Esophagus squamous epithelium (tissue), 5 donors: ENCODE measurements at regions not wholly inside any gene's neighbourhood (a gene's known extent, or its start where the extent isn't known, plus 50 kb on each side); places are given as distances from the start of the nearest gene placed in this dataset.

Experiments
- DNase-seq: peaks from one replicate; lab custom pipeline; 2025; lab: John Stamatoyannopoulos, UW
- H3K27ac ChIP-seq, 4 donors: fragments of 200-600 bp; sonication (generic); one replicate each; pipeline ENCODE4 v1.5.1; 2016 to 2019; ENCODE audit warnings: mild to moderate bottlenecking in 1 of 4
- H3K27me3 ChIP-seq, 4 donors: fragments of 200-600 bp; sonication (generic); 1 replicate in 3 of 4; 2 replicates in 1 of 4; pipeline versions ENCODE4 v1.5.1 to v1.6.0; 2017 to 2021; ENCODE audit warnings: antibody characterized with exemption in 1 of 4
- H3K36me3 ChIP-seq, 3 donors: fragments of 200-600 bp; sonication (generic); one replicate each; pipeline ENCODE4 v1.5.1; 2016 to 2019
- H3K4me1 ChIP-seq, 3 donors: fragments of 200-600 bp; sonication (generic); one replicate each; pipeline ENCODE4 v1.5.1; 2017 to 2019
- H3K4me3 ChIP-seq, 4 donors: fragments of 200-600 bp; sonication (generic); 1 replicate in 3 of 4; 2 replicates in 1 of 4; pipeline ENCODE4 v1.5.1; 2016 to 2019; ENCODE audit warnings: mild to moderate bottlenecking in 2 of 4, moderate library complexity in 1 of 4
- H3K9me3 ChIP-seq, 3 donors: fragments of 200-600 bp; sonication (generic); one replicate each; pipeline ENCODE4 v1.5.1; 2016 to 2019
- POLR2A ChIP-seq, 4 donors: fragments of 450-650 bp; IDR thresholded peaks; one replicate each; pipeline ENCODE4 v1.6.1; 2017; ENCODE audit warnings: antibody characterized with exemption in 4 of 4, mild to moderate bottlenecking in 4 of 4, moderate library complexity in 3 of 4
- WGBS, 2 donors: methylation state at CpG; one replicate each; pipeline ENCODE4 v1.1.5; 2018; 5-methylcytosine and 5-hydroxymethylcytosine counted together
- intact Hi-C: fragments of 100-400 bp; cut with DNase I; formaldehyde crosslinking; loops from one replicate; pipeline ENCODE4 v1.15.0; 2022
- TF ChIP-seq, protein P1 (sequence below), 6 experiments: fragments of 450-650 bp in 4 of 6; fragments of 200-600 bp in 2 of 6; sonication (generic) in 2 of 6; IDR thresholded peaks; one replicate each; pipeline ENCODE4 v1.5.1; 2016 to 2019; ENCODE audit warnings: antibody characterized with exemption in 6 of 6, mild to moderate bottlenecking in 4 of 6, moderate library complexity in 4 of 6
- donor health status: DM: yes; HTN: yes; CAD: no.

DNA sequence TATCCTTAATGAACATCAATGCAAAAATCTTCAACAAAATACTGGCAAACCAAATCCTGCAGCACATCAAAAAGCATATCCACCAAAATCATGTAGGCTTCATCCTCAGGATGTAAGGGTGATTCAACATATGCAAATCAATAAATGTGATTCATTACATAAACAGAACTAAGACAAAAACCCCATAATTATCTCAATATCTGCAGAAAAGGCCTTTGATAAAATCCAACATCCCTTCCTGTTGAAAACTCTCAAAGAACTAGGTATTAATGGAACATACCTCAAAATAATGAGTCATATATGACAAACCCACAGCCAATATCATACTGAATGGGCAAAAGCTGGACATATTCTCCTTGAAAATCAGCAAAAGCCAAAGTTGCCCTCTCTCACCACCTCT is 54.6 kb upstream of the DEPDC1 start:
- H3K36me3 ChIP-seq, result no peaks in the 10 kb centered on the region
- H3K4me1 ChIP-seq, result no peaks in the 10 kb centered on the region
- DNase-seq, result no peak
- TF ChIP-seq, protein P1, sequence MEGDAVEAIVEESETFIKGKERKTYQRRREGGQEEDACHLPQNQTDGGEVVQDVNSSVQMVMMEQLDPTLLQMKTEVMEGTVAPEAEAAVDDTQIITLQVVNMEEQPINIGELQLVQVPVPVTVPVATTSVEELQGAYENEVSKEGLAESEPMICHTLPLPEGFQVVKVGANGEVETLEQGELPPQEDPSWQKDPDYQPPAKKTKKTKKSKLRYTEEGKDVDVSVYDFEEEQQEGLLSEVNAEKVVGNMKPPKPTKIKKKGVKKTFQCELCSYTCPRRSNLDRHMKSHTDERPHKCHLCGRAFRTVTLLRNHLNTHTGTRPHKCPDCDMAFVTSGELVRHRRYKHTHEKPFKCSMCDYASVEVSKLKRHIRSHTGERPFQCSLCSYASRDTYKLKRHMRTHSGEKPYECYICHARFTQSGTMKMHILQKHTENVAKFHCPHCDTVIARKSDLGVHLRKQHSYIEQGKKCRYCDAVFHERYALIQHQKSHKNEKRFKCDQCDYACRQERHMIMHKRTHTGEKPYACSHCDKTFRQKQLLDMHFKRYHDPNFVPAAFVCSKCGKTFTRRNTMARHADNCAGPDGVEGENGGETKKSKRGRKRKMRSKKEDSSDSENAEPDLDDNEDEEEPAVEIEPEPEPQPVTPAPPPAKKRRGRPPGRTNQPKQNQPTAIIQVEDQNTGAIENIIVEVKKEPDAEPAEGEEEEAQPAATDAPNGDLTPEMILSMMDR (IDR thresholded peaks at IDR 0.05), result no peak
- no peak for TF ChIP-seq POLR2A (IDR thresholded peaks at IDR 0.05)
- H3K27me3 ChIP-seq, result no peaks in the 10 kb centered on the region
- no peak overlapping the region for H3K27ac ChIP-seq
- no peak overlapping the region for H3K4me3 ChIP-seq
- H3K9me3 ChIP-seq, result peaks cover 0 to 3% (median 0%) of the 10 kb centered on the region in 3 donors
- intact Hi-C loops, result no loop called here

DNA sequence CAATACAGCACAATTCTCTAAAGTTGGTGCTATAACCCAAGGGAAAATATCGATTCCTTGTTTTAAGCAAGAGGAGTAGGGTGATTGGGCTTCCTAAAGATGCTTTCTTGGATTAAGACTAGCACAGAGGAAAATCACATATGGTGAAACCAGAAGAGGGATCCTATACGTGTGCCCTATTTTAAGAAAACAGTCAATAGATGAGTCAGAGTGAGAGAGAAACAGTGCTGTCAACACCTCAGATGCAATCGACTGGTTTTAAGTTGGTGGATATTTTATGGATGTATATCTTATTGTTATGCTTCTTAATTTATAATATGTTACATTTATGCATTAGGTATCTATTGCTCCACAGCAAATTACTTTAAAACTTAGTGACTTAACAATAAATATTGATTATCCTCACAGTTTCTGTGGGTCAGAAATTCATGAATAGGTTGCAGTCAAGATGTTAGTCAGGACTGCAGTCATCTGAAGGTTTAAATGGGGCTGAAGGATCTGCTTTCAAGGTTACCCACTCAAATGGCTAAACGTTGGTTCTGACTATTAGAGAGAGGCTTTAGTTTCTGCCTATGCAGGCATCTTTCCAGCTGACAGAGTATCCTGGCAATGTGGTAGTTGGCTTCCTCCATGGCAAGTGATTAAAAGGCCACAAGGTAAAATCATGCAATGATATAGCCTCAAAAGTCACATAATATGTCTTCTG is 61.6 kb upstream of the DEPDC1 start:
- TF ChIP-seq, protein P1 (IDR thresholded peaks at IDR 0.05), result no peak
- no peak for TF ChIP-seq POLR2A (IDR thresholded peaks at IDR 0.05)
- DNase-seq, result no peak

DNA sequence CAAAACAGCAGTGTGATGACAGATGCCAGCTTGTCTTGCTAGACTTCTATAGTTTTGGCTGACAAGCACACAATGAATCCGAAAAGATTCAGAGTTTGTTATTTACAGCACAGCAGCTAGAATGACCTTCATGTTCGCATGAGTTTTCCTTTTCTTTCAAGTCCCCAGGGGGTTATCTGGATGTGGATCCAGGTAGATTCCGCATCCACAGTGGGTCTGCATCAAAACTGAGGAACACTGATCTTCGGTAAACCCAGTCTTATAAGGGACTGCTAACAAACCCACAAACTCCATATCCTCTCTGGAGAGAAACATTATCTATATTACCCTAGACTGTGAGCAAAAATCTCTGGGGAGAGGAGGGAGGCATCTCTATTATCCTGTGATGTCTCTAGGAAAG is 69.0 kb upstream of the DEPDC1 start:
- 64 to 74% methylated on average over 4 of the region's 4 CpGs for WGBS, 2 donors
- H3K4me3 ChIP-seq, result no peak overlapping the region
- no peaks in the 10 kb centered on the region for H3K9me3 ChIP-seq
- intact Hi-C loops, result no loop called here
- H3K4me1 ChIP-seq, result no peaks in the 10 kb centered on the region
- no peaks in the 10 kb centered on the region for H3K36me3 ChIP-seq
- TF ChIP-seq POLR2A (IDR thresholded peaks at IDR 0.05), result no peak
- TF ChIP-seq, protein P1 (IDR thresholded peaks at IDR 0.05), result no peak
- no peaks in the 10 kb centered on the region for H3K27me3 ChIP-seq
- no peak overlapping the region for H3K27ac ChIP-seq
- DNase-seq, result no peak

More for the DNA sequence above, 61.6 kb upstream of the DEPDC1 start:
- no peaks in the 10 kb centered on the region for H3K27me3 ChIP-seq
- H3K4me3 ChIP-seq, result no peak overlapping the region
- intact Hi-C loops, result no loop called here
- no peak overlapping the region for H3K27ac ChIP-seq
- H3K9me3 ChIP-seq, result peaks cover 0 to 3% (median 0%) of the 10 kb centered on the region in 3 donors
- WGBS, 2 donors, result 47 to 50% methylated on average over 4 of the region's 4 CpGs
- H3K4me1 ChIP-seq, result no peaks in the 10 kb centered on the region
- H3K36me3 ChIP-seq, result no peaks in the 10 kb centered on the region

DNA sequence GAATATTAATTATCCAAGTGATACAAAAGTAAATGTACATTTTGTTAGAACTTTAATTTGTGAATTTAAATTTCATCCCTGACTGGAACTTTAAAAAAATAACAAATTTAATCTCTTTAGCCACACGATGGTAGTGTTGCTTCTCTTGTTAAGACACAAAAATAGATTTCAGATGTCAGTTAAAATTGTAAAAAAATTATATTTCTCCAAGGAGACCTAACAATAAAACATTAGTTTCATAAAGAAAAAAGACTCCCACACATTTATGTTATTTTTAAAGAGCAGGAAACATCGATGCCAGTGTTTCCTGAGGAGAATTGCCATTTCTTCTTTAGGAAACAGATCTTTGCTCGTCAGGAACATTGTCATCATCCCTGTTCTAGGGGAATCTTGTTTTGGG is 74.0 kb upstream of the DEPDC1 start:
- 15 to 23% methylated on average over 3 of the region's 3 CpGs for WGBS, 2 donors
- Histone ChIP-seq H3K36me3 (no peaks in the 10 kb centered on the region), H3K4me1 (no peaks in the 10 kb centered on the region), H3K9me3 (no peaks in the 10 kb centered on the region), H3K27me3 (no peaks in the 10 kb centered on the region), H3K4me3 (no peak overlapping the region), H3K27ac (no peak overlapping the region)
- intact Hi-C loops, result no loop called here
- TF ChIP-seq, protein P1 (IDR thresholded peaks at IDR 0.05), result no peak
- no peak for TF ChIP-seq POLR2A (IDR thresholded peaks at IDR 0.05)
- no peak for DNase-seq

DNA sequence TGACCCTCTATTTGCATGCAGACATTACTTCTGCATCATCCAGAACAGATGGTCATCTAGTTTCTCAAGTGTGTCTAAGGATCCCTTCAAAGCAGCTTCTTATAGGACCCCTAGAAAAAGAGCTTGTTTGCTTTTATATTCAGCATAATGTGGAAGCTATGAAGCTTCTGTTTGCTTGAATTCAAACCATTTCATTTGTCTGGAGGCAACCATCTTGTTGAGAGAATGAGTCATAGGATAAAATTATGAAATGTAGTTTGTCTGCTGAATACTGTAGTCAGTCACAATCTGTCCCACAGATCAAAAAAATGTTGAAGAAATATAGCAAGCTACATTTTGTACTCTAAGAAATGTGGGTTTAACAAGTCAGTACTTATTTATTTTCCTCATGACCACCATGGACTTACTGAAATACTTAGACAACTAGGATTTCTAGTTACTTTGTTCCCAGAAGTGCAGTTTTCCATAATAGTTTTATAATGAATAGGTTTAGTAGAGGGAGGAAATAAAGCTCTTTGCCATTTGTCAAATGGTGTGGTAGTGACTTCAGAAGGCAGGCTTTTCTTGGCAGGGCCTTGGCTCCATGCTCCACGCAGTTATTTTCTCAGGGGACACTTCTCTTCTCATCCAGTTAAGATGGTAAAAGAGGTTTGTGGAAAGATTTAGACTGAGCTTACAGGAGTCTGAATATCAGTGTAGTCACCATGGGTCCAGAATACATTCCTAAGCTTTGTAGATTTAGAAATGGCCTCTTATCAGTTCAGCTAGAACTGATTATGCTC is 74.8 kb upstream of the DEPDC1 start:
- WGBS, 2 donors, result 37 to 44% methylated on average over 1 of the region's 1 CpG
- intact Hi-C loops, result no loop called here

More for the DNA sequence above, 74.8 kb upstream of the DEPDC1 start:
- Histone ChIP-seq H3K4me3 (no peak overlapping the region), H3K4me1 (no peaks in the 10 kb centered on the region), H3K9me3 (no peaks in the 10 kb centered on the region), H3K27ac (no peak overlapping the region), H3K36me3 (no peaks in the 10 kb centered on the region), H3K27me3 (no peaks in the 10 kb centered on the region)
- DNase-seq, result no peak
- no peak for TF ChIP-seq POLR2A (IDR thresholded peaks at IDR 0.05)
- TF ChIP-seq, protein P1 (IDR thresholded peaks at IDR 0.05), result no peak
